ENCODE measurements at regions not wholly inside any gene's neighbourhood (a gene's known extent, or its start where the extent isn't known, plus 50 kb on each side); places are given as distances from the start of the nearest gene placed in this dataset.

- POLR2A ChIA-PET = no interaction called here
- H3K4me3 ChIP-seq (ENCODE audit: low read depth, low read length) = no peak overlapping the region
- CTCF ChIA-PET = no interaction called here
- DNase-seq (ENCODE audit: low read depth, low spot score) = no peak
- TF ChIP-seq CTCF (IDR thresholded peaks at IDR 0.05; ENCODE audit: insufficient read depth, low read length, missing control alignments) = no peak
Measured at GRCh38 chr5:35324679-35325078, 94.4 kb upstream of the PRLR start.

- H3K4me3 ChIP-seq (ENCODE audit: low read depth, low read length) = no peak overlapping the region
- no peak for DNase-seq (ENCODE audit: low read depth, low spot score)
- POLR2A ChIA-PET = no interaction called here
- CTCF ChIA-PET = no interaction called here
- TF ChIP-seq CTCF (IDR thresholded peaks at IDR 0.05; ENCODE audit: insufficient read depth, low read length, missing control alignments) = no peak
Measured at GRCh38 chr5:35324201-35324600, 93.9 kb upstream of the PRLR start.

DNA sequence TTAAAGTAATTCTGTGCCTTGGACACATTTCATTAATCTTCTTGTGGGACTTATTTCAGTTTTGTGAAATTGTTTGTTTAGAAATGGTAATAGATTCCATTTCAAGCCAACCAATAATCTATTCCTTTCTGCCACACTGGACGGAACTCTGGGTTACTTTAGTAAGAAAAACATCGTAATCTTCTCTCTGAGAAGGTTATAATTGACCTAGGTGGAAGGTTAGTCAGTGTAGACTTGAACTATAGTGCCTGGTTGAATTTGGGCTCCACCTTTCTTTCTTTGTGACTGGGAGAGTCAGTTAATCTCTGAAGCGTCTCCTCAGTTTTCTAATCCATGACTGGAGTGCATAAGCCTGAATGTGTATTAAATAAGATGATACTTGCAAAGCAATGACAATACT is 89.7 kb upstream of the PRLR start:
- no peak for DNase-seq (ENCODE audit: low read depth, low spot score)
- ChIA-PET POLR2A (no interaction called here), CTCF (no interaction called here)
- TF ChIP-seq CTCF (IDR thresholded peaks at IDR 0.05; ENCODE audit: insufficient read depth, low read length, missing control alignments) = no peak
- H3K4me3 ChIP-seq (ENCODE audit: low read depth, low read length) = no peak overlapping the region

DNA sequence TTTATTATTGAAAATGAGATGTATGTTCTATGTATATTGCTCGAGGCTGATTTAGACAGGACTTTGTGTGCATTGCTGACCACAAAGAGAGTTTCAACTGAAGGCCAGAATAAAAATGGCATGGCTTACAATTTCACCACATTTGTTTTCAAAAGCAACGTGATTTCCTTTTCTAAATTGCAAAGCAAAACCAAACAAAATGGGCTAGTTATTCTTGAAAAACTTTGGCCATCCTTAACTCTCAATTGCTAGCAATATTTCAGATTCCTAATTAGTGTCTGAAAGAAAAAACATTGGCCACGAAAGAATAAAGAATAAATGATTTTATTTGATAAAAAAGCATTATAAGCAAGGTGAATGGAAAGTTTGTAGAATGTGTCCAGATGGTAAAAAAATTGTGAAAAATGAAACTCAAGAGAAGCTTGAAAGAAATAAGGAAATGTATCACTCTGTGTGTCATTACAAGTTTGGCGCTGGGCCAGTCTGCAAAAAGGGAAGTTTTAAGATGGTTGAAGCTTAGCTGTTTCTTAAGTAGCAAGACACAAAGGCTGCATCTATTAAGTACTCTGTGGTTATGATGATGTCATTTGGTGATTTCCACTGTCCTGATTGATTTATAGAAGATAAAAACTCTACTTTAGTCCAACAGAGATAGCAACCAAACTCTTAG is 89.2 kb upstream of the PRLR start:
- no peak for DNase-seq (ENCODE audit: low read depth, low spot score)
- TF ChIP-seq CTCF (IDR thresholded peaks at IDR 0.05; ENCODE audit: insufficient read depth, low read length, missing control alignments) = no peak
- CTCF ChIA-PET = no interaction called here
- POLR2A ChIA-PET = no interaction called here
- no peak overlapping the region for H3K4me3 ChIP-seq (ENCODE audit: low read depth, low read length)

GRCh38 chr5:35317586-35317985 is 87.3 kb upstream of the PRLR start:
- ChIA-PET POLR2A (no interaction called here), CTCF (no interaction called here)
- TF ChIP-seq CTCF (IDR thresholded peaks at IDR 0.05; ENCODE audit: insufficient read depth, low read length, missing control alignments) = no peak
- no peak overlapping the region for H3K4me3 ChIP-seq (ENCODE audit: low read depth, low read length)
- DNase-seq (ENCODE audit: low read depth, low spot score) = no peak

GRCh38 chr5:35316611-35317274 is 86.5 kb upstream of the PRLR start:
- no peak for DNase-seq (ENCODE audit: low read depth, low spot score)
- CTCF ChIA-PET = no interaction called here
- no peak overlapping the region for H3K4me3 ChIP-seq (ENCODE audit: low read depth, low read length)
- TF ChIP-seq CTCF (IDR thresholded peaks at IDR 0.05; ENCODE audit: insufficient read depth, low read length, missing control alignments) = no peak
- POLR2A ChIA-PET = no interaction called here

Data from AG04449 (cell line).